SK-N-SH (cell line): ENCODE measurements at regions not wholly inside any gene's neighbourhood (a gene's known extent, or its start where the extent isn't known, plus 50 kb on each side); places are given as distances from the start of the nearest gene placed in this dataset.

Experiments used
- CTCF ChIA-PET: fragments of 300-600, 350-600 bp; formaldehyde crosslinking; extraction: SDS; loops from one replicate; lab custom pipeline; 2021; lab: Yijun Ruan, JAX
- POLR2A ChIA-PET: fragments of 350-600 bp; sonication (Branson Sonifier 250); formaldehyde crosslinking; extraction: SDS; loops from one replicate; lab custom pipeline; 2020; ENCODE audit warnings: antibody characterized with exemption, inconsistent platforms; lab: Yijun Ruan, JAX
- DNase-seq: peaks from one replicate; pipeline ENCODE4 v3.0.0; 2012
- H2AFZ ChIP-seq: fragments of 200-600 bp; sonication (generic); 2 replicates; pipeline ENCODE4 v1.8.1; 2016; ENCODE audit warnings: antibody characterized with exemption, mild to moderate bottlenecking, low read depth
- H3F3A ChIP-seq: fragments of 200-600 bp; sonication (generic); replicated peaks from 2 replicates; pipeline ENCODE3; 2016; ENCODE audit warnings: antibody characterized with exemption, mild to moderate bottlenecking; ENCODE audit not compliant: insufficient read depth
- H3K27ac ChIP-seq, 2 experiments: fragments of 200-500 bp in 1 of 2; fragments of 200-600 bp in 1 of 2; sonication (Bioruptor generic) in 1 of 2; sonication (generic), shearing (Covaris generic) in 1 of 2; 2 replicates each; pipeline versions ENCODE4 v1.5.1 to v1.6.1; 2014 to 2016; ENCODE audit warnings: low read depth in 2 of 2, inconsistent platforms in 1 of 2, low read length in 1 of 2, mild to moderate bottlenecking in 1 of 2, mixed read lengths in 1 of 2
- H3K27me3 ChIP-seq: fragments of 200-600 bp; sonication (generic), shearing (Covaris generic); 2 replicates; pipeline ENCODE4 v1.6.1; 2016; ENCODE audit warnings: mixed run types; ENCODE audit not compliant: insufficient read depth
- H3K36me3 ChIP-seq, 2 experiments: fragments of 200-500 bp in 1 of 2; fragments of 200-600 bp in 1 of 2; sonication (Bioruptor generic) in 1 of 2; sonication (generic) in 1 of 2; replicated peaks in 1 of 2; 2 replicates each; pipeline versions ENCODE3 to v1.5.1; 2014 to 2016; ENCODE audit warnings: low read length in 1 of 2, mild to moderate bottlenecking in 1 of 2; ENCODE audit not compliant: insufficient read depth in 2 of 2, control insufficient read depth in 1 of 2
- H3K4me1 ChIP-seq, 2 experiments: fragments of 200-500 bp in 1 of 2; fragments of 200-600 bp in 1 of 2; sonication (Bioruptor generic) in 1 of 2; sonication (generic), shearing (Covaris generic) in 1 of 2; 2 replicates each; pipeline versions ENCODE4 v1.5.1 to v1.6.1; 2014 to 2016; ENCODE audit warnings: low read depth in 1 of 2, low read length in 1 of 2, mixed run types in 1 of 2; ENCODE audit not compliant: insufficient read depth in 2 of 2, control insufficient read depth in 1 of 2
- H3K4me2 ChIP-seq: fragments of 200-600 bp; sonication (generic), shearing (Covaris generic); 2 replicates; pipeline ENCODE4 v1.6.1; 2017; ENCODE audit warnings: mixed run types
- H3K4me3 ChIP-seq, 2 experiments: fragments of 200-500 bp in 1 of 2; fragments of 200-600 bp in 1 of 2; sonication (Bioruptor generic) in 1 of 2; sonication (generic), shearing (Covaris generic) in 1 of 2; 2 replicates each; pipeline versions ENCODE4 v1.5.1 to v1.8.1; 2014 to 2016; ENCODE audit warnings: low read depth in 2 of 2, inconsistent platforms in 1 of 2, low read length in 1 of 2, mild to moderate bottlenecking in 1 of 2, mixed read lengths in 1 of 2, moderate library complexity in 1 of 2
- H3K79me2 ChIP-seq: fragments of 200-600 bp; sonication (generic); 2 replicates; pipeline ENCODE4 v1.8.1; 2017; ENCODE audit warnings: mild to moderate bottlenecking; ENCODE audit not compliant: insufficient read depth
- H3K9ac ChIP-seq: fragments of 200-600 bp; sonication (generic); 2 replicates; pipeline ENCODE4 v1.6.1; 2017; ENCODE audit warnings: mixed run types
- H3K9me2 ChIP-seq: fragments of 200-600 bp; sonication (generic); 2 replicates; pipeline ENCODE4 v1.6.1; 2017; ENCODE audit warnings: mixed run types
- H3K9me3 ChIP-seq: fragments of 200-600 bp; sonication (generic); 2 replicates; pipeline ENCODE4 v1.6.1; 2017; ENCODE audit warnings: mixed run types, mild to moderate bottlenecking, moderate library complexity
- H4K20me1 ChIP-seq: fragments of 200-600 bp; sonication (generic); 2 replicates; pipeline ENCODE4 v1.6.1; 2017; ENCODE audit warnings: mild to moderate bottlenecking, mixed run types; ENCODE audit not compliant: insufficient read depth
- CHD2 ChIP-seq: fragments of 150-350 bp; IDR thresholded peaks from 2 replicates; pipeline ENCODE4 v1.6.1; 2018; ENCODE audit warnings: low read length; ENCODE audit not compliant: partially characterized antibody
- EP300 ChIP-seq, 2 experiments: IDR thresholded peaks; 2 replicates each; pipeline versions ENCODE4 v1.4.0 to v1.6.1; 2012; ENCODE audit warnings: borderline replicate concordance in 1 of 2, low read depth in 1 of 2, low read length in 1 of 2
- GABPA ChIP-seq: IDR thresholded peaks from 2 replicates; pipeline ENCODE4 v1.4.0; 2012; ENCODE audit warnings: low read depth, mild to moderate bottlenecking
- MEF2A ChIP-seq: IDR thresholded peaks from 2 replicates; pipeline ENCODE4 v1.4.0; 2012; ENCODE audit warnings: low read depth, borderline replicate concordance
- NFIC ChIP-seq: IDR thresholded peaks from 2 replicates; pipeline ENCODE4 v1.4.0; 2012; ENCODE audit warnings: borderline replicate concordance
- POLR2AphosphoS5 ChIP-seq: IDR thresholded peaks from 2 replicates; pipeline ENCODE4 v1.6.1; 2012; ENCODE audit warnings: low read depth, low read length
- RFX5 ChIP-seq: IDR thresholded peaks from 2 replicates; pipeline ENCODE4 v1.6.1; 2012; ENCODE audit warnings: mild to moderate bottlenecking, improper control_type of control experiment, low read length
- RXRA ChIP-seq: IDR thresholded peaks from 2 replicates; pipeline ENCODE4 v1.4.0; 2012; ENCODE audit warnings: low read depth, mild to moderate bottlenecking, borderline replicate concordance
- WGBS: methylation state at CpG from one replicate; pipeline ENCODE4 v1.1.6; 2017; ENCODE audit warnings: low lambda C conversion rate; 5-methylcytosine and 5-hydroxymethylcytosine counted together
- TF ChIP-seq, protein P1 (sequence below): IDR thresholded peaks from 2 replicates; pipeline ENCODE4 v1.4.0; 2012; ENCODE audit warnings: low read depth, borderline replicate concordance
- TF ChIP-seq, protein P2 (sequence below): fragments of 200-600 bp; sonication (generic); IDR thresholded peaks from 2 replicates; pipeline ENCODE4 v1.6.1; 2017; ENCODE audit warnings: antibody characterized with exemption, mild to moderate bottlenecking, moderate library complexity
- TF ChIP-seq, protein P3 (sequence below): IDR thresholded peaks from 2 replicates; pipeline ENCODE4; 2012

DNA sequence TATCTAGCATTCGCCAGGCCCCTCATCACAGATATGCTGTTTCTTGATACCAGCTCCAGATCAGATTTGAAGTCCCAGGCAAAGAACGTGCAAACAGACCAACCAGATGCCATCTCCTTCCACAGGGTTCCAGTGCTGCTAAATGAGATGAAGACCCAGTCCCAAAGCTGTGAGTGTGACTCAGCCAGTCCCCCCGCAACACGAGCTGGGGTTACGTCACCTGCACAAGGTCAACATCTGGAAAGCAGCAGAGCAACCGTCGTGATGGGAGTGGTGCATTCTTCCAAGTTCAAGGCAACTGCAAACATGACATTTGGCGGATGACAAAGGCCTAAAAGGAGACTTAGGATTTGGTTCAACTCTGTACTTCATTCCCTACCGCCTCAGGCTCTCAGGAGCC, 69.6 kb upstream of the TIAM1 start:
- POLR2A ChIA-PET = no interaction called here
- WGBS = 66% methylated on average over 8 of the region's 9 CpGs
- H3F3A ChIP-seq = no peaks in the 10 kb centered on the region
- no peak for DNase-seq
- no peak overlapping the region for H2AFZ ChIP-seq
- no peak overlapping the region for H3K4me3 ChIP-seq
- H3K79me2 ChIP-seq = no peaks in the 10 kb centered on the region
- no peak for TF ChIP-seq NFIC
- no peak for TF ChIP-seq MEF2A
- no peak for TF ChIP-seq RFX5
- no peak for TF ChIP-seq CHD2
- TF ChIP-seq RXRA = no peak
- no peak for TF ChIP-seq POLR2AphosphoS5
- H3K27ac ChIP-seq = no peak overlapping the region
- H3K4me1 ChIP-seq = no peaks in the 10 kb centered on the region
- CTCF ChIA-PET = interaction anchor here (1.3 kb wide), 1 partner anchor 9 kb away, joined by 3 read pairs; no protein-coding TSS in a partner anchor
- H3K4me2 ChIP-seq = no peak overlapping the region
- H3K9ac ChIP-seq = no peak overlapping the region
- no peaks in the 10 kb centered on the region for H3K36me3 ChIP-seq
- H3K9me2 ChIP-seq = no peaks in the 10 kb centered on the region
- H3K27me3 ChIP-seq = no peaks in the 10 kb centered on the region
- no peaks in the 10 kb centered on the region for H3K9me3 ChIP-seq
- no peaks in the 10 kb centered on the region for H4K20me1 ChIP-seq

DNA sequence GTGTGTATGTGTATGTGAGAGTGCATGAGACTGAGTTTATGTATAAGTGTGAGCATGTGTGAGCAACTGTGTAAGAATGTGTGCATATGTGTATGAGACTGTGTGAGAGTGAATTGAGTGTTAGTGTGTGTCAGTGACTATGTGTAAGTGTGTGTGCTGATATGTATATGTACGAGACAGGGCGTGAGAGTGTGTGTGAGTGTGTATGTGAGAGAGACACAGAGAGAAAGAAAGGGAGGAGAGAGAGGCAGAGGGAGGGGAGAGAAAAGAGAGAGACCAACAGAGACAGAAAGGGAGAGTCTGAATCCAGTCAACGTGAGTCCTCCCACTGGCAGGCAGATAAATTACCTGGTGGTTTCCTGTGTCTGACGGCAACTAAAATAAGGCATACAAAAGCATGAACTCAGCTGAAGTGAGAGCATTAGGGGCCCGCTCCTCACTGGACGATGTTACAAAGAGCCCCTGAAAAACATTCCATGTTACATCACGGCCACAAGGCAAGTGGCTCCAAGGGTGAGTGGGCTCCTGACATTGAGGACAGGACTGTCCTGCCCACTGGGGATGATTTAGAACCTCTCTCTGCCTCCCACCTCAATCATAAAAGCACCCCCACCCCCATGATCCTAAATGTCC, 66.6 kb upstream of the TIAM1 start:
- Histone ChIP-seq H3F3A (no peaks in the 10 kb centered on the region), H3K27me3 (no peaks in the 10 kb centered on the region)
- CTCF ChIA-PET = no interaction called here
- TF ChIP-seq, protein P1, sequence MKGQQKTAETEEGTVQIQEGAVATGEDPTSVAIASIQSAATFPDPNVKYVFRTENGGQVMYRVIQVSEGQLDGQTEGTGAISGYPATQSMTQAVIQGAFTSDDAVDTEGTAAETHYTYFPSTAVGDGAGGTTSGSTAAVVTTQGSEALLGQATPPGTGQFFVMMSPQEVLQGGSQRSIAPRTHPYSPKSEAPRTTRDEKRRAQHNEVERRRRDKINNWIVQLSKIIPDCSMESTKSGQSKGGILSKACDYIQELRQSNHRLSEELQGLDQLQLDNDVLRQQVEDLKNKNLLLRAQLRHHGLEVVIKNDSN = no peak
- no peak for TF ChIP-seq GABPA
- no peak for TF ChIP-seq EP300 (IDR thresholded peaks at IDR 0.05; ENCODE audit: borderline replicate concordance in 1 of 2, low read depth in 1 of 2, low read length in 1 of 2)
- TF ChIP-seq, all 33 proteins: peak for 0
- H3K9me2 ChIP-seq = no peaks in the 10 kb centered on the region
- no peak overlapping the region for H3K4me2 ChIP-seq
- H4K20me1 ChIP-seq = no peaks in the 10 kb centered on the region
- H3K27ac ChIP-seq = no peak overlapping the region
- H3K9ac ChIP-seq = no peak overlapping the region
- no peaks in the 10 kb centered on the region for H3K36me3 ChIP-seq
- no peak for DNase-seq
- no peak overlapping the region for H3K4me3 ChIP-seq
- no peaks in the 10 kb centered on the region for H3K9me3 ChIP-seq
- WGBS = 74% methylated on average over 7 of the region's 7 CpGs
- no peak overlapping the region for H2AFZ ChIP-seq
- POLR2A ChIA-PET = no interaction called here
- H3K79me2 ChIP-seq = no peaks in the 10 kb centered on the region
- H3K4me1 ChIP-seq = no peaks in the 10 kb centered on the region

DNA sequence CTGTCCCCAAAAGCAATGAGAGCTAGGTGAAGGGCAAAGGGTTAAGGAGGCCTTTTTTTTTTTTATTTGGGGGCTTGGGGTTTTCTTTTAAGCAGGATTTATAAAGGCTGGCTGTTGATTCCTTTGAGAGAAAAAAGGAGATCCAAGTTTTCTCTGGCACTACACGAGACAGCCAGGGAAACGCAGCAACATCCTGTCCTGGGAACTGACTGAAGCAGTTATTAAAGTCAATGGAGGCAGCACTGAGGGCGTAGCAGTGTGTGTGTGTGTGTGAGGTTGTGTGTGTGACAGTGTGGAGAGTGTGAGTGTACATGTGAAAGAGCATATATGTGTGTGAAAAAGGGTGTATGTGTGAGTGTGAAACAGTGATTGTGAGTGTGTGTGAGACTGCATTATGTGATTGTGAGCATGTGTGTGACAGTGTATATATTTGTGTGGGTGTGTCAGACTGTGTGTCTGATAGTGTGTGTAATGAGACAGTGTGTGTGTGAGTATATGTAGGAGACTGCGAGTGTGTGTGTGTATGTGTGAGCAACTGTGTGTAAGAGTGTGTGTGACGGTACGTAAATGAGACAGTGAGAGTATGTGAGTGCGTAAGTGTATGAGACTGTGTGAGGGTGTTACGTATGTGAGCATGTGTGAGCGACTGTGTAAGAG, 65.9 kb upstream of the TIAM1 start:
- Histone ChIP-seq H3K27ac (no peak overlapping the region), H3K9ac (no peak overlapping the region), H2AFZ (no peak overlapping the region), H3K4me1 (no peaks in the 10 kb centered on the region), H3K27me3 (no peaks in the 10 kb centered on the region)
- WGBS = 78% methylated on average over 9 of the region's 9 CpGs
- TF ChIP-seq, protein P2, sequence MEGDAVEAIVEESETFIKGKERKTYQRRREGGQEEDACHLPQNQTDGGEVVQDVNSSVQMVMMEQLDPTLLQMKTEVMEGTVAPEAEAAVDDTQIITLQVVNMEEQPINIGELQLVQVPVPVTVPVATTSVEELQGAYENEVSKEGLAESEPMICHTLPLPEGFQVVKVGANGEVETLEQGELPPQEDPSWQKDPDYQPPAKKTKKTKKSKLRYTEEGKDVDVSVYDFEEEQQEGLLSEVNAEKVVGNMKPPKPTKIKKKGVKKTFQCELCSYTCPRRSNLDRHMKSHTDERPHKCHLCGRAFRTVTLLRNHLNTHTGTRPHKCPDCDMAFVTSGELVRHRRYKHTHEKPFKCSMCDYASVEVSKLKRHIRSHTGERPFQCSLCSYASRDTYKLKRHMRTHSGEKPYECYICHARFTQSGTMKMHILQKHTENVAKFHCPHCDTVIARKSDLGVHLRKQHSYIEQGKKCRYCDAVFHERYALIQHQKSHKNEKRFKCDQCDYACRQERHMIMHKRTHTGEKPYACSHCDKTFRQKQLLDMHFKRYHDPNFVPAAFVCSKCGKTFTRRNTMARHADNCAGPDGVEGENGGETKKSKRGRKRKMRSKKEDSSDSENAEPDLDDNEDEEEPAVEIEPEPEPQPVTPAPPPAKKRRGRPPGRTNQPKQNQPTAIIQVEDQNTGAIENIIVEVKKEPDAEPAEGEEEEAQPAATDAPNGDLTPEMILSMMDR = no peak
- TF ChIP-seq, protein P3, sequence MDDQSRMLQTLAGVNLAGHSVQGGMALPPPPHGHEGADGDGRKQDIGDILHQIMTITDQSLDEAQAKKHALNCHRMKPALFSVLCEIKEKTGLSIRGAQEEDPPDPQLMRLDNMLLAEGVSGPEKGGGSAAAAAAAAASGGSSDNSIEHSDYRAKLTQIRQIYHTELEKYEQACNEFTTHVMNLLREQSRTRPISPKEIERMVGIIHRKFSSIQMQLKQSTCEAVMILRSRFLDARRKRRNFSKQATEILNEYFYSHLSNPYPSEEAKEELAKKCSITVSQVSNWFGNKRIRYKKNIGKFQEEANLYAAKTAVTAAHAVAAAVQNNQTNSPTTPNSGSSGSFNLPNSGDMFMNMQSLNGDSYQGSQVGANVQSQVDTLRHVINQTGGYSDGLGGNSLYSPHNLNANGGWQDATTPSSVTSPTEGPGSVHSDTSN = no peak
- TF ChIP-seq EP300 (IDR thresholded peaks at IDR 0.05; ENCODE audit: borderline replicate concordance in 1 of 2, low read depth in 1 of 2, low read length in 1 of 2) (no peak), POLR2AphosphoS5 (no peak)
- TF ChIP-seq, all 33 proteins: peak for 0
- no peaks in the 10 kb centered on the region for H3K36me3 ChIP-seq
- no peaks in the 10 kb centered on the region for H3K9me3 ChIP-seq
- no peaks in the 10 kb centered on the region for H4K20me1 ChIP-seq
- H3K4me3 ChIP-seq = no peak overlapping the region
- no peaks in the 10 kb centered on the region for H3K9me2 ChIP-seq
- no peaks in the 10 kb centered on the region for H3F3A ChIP-seq
- no peak overlapping the region for H3K4me2 ChIP-seq
- ChIA-PET CTCF (no interaction called here), POLR2A (no interaction called here)
- DNase-seq = no peak
- no peaks in the 10 kb centered on the region for H3K79me2 ChIP-seq
